ENCODE measurements at regions not wholly inside any gene's neighbourhood (a gene's known extent, or its start where the extent isn't known, plus 50 kb on each side); places are given as distances from the start of the nearest gene placed in this dataset.

GRCh38 chr17:77807051-77807745 is 151.3 kb upstream of the TNRC6C start:
- FAIRE-seq (no peak), DNase-seq (ENCODE audit: low read depth) (no peak)
- H3K27me3 ChIP-seq (ENCODE audit: control insufficient read depth, insufficient read depth, low read length), result peaks cover 2% of the 10 kb centered on the region
- no peaks in the 10 kb centered on the region for H3K36me3 ChIP-seq (ENCODE audit: control insufficient read depth, insufficient read depth, low read length)
- no peak overlapping the region for H3K4me3 ChIP-seq (ENCODE audit: low read depth, low read length)
- TF ChIP-seq, protein P1, sequence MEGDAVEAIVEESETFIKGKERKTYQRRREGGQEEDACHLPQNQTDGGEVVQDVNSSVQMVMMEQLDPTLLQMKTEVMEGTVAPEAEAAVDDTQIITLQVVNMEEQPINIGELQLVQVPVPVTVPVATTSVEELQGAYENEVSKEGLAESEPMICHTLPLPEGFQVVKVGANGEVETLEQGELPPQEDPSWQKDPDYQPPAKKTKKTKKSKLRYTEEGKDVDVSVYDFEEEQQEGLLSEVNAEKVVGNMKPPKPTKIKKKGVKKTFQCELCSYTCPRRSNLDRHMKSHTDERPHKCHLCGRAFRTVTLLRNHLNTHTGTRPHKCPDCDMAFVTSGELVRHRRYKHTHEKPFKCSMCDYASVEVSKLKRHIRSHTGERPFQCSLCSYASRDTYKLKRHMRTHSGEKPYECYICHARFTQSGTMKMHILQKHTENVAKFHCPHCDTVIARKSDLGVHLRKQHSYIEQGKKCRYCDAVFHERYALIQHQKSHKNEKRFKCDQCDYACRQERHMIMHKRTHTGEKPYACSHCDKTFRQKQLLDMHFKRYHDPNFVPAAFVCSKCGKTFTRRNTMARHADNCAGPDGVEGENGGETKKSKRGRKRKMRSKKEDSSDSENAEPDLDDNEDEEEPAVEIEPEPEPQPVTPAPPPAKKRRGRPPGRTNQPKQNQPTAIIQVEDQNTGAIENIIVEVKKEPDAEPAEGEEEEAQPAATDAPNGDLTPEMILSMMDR (IDR thresholded peaks at IDR 0.05; ENCODE audit: insufficient read depth, low read length, severe bottlenecking), result no peak

GRCh38 chr17:77807746-77808441 is 150.6 kb upstream of the TNRC6C start:
- no peaks in the 10 kb centered on the region for H3K36me3 ChIP-seq (ENCODE audit: control insufficient read depth, insufficient read depth, low read length)
- no peak overlapping the region for H3K4me3 ChIP-seq (ENCODE audit: low read depth, low read length)
- TF ChIP-seq, protein P1 (IDR thresholded peaks at IDR 0.05; ENCODE audit: insufficient read depth, low read length, severe bottlenecking), result no peak
- FAIRE-seq (peak; percentile 52), DNase-seq (ENCODE audit: low read depth) (no peak)
- H3K27me3 ChIP-seq (ENCODE audit: control insufficient read depth, insufficient read depth, low read length), result peaks cover 2% of the 10 kb centered on the region

GRCh38 chr17:77808686-77809425 is 149.6 kb upstream of the TNRC6C start:
- no peaks in the 10 kb centered on the region for H3K36me3 ChIP-seq (ENCODE audit: control insufficient read depth, insufficient read depth, low read length)
- FAIRE-seq (no peak), DNase-seq (ENCODE audit: low read depth) (no peak)
- H3K4me3 ChIP-seq (ENCODE audit: low read depth, low read length), result no peak overlapping the region
- H3K27me3 ChIP-seq (ENCODE audit: control insufficient read depth, insufficient read depth, low read length), result no peaks in the 10 kb centered on the region
- TF ChIP-seq, protein P1 (IDR thresholded peaks at IDR 0.05; ENCODE audit: insufficient read depth, low read length, severe bottlenecking), result no peak

GRCh38 chr17:77809814-77810213 is 148.7 kb upstream of the TNRC6C start:
- TF ChIP-seq, protein P1 (IDR thresholded peaks at IDR 0.05; ENCODE audit: insufficient read depth, low read length, severe bottlenecking), result no peak
- Histone ChIP-seq H3K36me3 (ENCODE audit: control insufficient read depth, insufficient read depth, low read length) (no peaks in the 10 kb centered on the region), H3K4me3 (ENCODE audit: low read depth, low read length) (no peak overlapping the region), H3K27me3 (ENCODE audit: control insufficient read depth, insufficient read depth, low read length) (no peaks in the 10 kb centered on the region)
- peak; percentile 98 for FAIRE-seq
- DNase-seq (ENCODE audit: low read depth), result no peak

GRCh38 chr17:77810536-77810935 is 148.0 kb upstream of the TNRC6C start:
- FAIRE-seq (no peak), DNase-seq (ENCODE audit: low read depth) (peak; percentile 57)
- Histone ChIP-seq H3K36me3 (ENCODE audit: control insufficient read depth, insufficient read depth, low read length) (no peaks in the 10 kb centered on the region), H3K27me3 (ENCODE audit: control insufficient read depth, insufficient read depth, low read length) (no peaks in the 10 kb centered on the region), H3K4me3 (ENCODE audit: low read depth, low read length) (no peak overlapping the region)
- TF ChIP-seq, protein P1 (IDR thresholded peaks at IDR 0.05; ENCODE audit: insufficient read depth, low read length, severe bottlenecking), result no peak

Measured in bronchial epithelial cell (primary cell).